ENCODE measurements at regions not wholly inside any gene's neighbourhood (a gene's known extent, or its start where the extent isn't known, plus 50 kb on each side); places are given as distances from the start of the nearest gene placed in this dataset.

DNA sequence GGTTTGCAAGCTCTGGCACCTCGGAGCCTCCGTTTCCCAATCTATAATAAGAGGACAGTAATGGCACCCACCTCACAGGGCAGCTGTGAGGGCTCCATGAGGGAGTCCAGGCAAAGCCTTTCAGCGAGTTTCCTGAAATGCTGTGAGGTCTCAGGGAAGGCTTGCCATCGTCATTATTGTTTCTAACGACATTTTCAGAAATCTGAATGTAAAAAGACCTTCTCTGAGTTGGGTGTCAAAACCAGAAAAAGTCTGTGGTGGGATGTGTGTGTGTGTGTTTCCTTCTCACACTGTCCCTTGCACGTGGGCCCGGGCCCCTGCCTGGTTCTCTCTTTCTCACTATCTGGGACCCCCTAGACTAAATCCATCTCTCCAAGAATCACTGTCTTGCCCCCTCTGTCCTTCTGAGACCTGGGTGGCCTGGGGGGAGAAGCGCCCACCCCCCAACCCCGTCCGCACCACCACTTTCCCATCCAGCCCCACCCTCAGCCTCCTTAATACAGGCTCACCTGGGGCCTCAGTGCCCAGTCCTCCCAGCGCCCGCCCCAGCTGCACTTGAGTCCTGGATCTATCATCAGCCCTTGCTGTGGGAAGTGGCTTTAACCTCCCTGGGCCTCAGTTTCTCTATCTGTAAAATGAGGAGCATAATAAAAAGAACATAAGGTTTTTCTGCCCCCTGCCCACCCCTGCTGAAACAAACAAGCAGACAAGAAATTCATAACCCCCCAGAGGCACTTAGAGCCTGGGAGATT, 180.3 kb downstream of the C9orf50 start:
- Histone ChIP-seq H3K4me1 (peaks cover 15 to 37% (median 27%) of the 10 kb centered on the region in 4 donors), H3K4me3 (no peak overlapping the region), H3K27ac (replicated peaks in 1 of 4) (no peak overlapping the region), H3K27me3 (no peaks in the 10 kb centered on the region), H3K36me3 (no peaks in the 10 kb centered on the region), H3K9me3 (no peaks in the 10 kb centered on the region)
- 78% methylated on average over 12 of the region's 12 CpGs for WGBS
- DNase-seq (ENCODE audit: extremely low spot score), result no peak
- no peak for TF ChIP-seq EP300 (IDR thresholded peaks at IDR 0.05)
- no peak for TF ChIP-seq CTCF (IDR thresholded peaks at IDR 0.05)
- TF ChIP-seq POLR2AphosphoS5 (IDR thresholded peaks at IDR 0.05), result no peak
- TF ChIP-seq POLR2A (IDR thresholded peaks at IDR 0.05; ENCODE audit: low read depth), result no peak
- intact Hi-C loops (cut with DNase I), result no loop called here

DNA sequence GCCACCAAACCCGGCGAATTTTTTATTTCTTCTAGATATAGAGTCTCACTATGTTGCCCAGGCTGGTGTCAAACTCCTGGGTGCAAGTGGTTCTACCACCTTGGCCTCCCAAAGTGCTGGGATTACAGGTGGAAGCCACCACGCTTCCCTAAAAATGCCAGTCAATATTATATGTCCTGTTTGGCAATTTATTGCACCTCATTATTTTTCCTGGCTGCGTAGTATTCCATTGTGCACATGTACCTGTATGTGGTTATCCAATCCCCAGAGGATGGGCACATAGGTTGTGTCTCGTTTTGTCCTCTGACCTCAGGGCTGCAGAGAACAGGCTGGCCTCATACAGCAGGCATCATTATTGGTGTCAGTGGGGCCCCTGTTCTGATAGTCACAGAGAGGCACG, 181.7 kb downstream of the C9orf50 start:
- 79% methylated on average over 6 of the region's 6 CpGs for WGBS
- no peak overlapping the region for H3K4me3 ChIP-seq
- no peak for DNase-seq (ENCODE audit: extremely low spot score)
- H3K4me1 ChIP-seq, result peaks cover 15 to 41% (median 30%) of the 10 kb centered on the region in 4 donors
- TF ChIP-seq EP300 (IDR thresholded peaks at IDR 0.05) (no peak), CTCF (IDR thresholded peaks at IDR 0.05) (no peak), POLR2A (IDR thresholded peaks at IDR 0.05; ENCODE audit: low read depth) (no peak), POLR2AphosphoS5 (IDR thresholded peaks at IDR 0.05) (no peak)
- no peaks in the 10 kb centered on the region for H3K9me3 ChIP-seq
- H3K36me3 ChIP-seq, result no peaks in the 10 kb centered on the region
- intact Hi-C loops (cut with DNase I), result no loop called here
- H3K27ac ChIP-seq (replicated peaks in 1 of 4), result no peak overlapping the region
- H3K27me3 ChIP-seq, result no peaks in the 10 kb centered on the region

DNA sequence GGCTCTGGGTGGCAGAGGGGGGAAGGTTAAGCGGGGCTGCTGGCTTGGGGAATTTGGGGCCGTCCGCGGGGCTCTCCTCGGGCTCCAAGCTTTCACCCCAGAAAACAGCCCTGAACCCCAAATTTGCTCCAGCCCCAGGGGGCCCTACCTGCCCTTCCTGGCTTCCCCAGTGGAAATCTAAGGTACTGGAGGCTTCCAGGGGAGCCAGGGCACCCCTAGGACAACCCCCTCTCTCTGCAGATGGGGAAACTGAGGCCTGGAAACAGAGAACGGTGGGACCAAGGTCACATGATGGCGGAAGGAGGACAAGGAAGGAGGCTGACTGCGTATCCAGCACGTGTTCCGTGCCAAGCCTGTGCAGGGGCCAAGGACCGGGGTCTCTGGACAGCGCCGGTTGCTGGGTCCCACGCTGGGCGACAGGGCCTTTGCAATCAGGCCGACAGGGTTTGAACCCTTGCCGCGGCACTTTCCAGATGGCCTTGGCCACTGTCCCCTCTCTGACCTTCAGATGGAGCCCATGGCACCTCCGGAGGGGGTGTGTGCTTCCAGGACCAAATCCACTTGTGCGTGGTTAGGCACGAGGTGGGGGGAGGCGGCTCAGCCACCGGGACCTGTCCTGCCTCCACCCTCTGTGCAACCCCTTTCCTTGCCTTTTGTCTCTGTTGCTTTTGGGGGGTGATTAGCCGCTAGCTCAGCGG, 183.1 kb downstream of the C9orf50 start:
- Histone ChIP-seq H3K4me1 (peaks cover 15 to 36% (median 25%) of the 10 kb centered on the region in 4 donors), H3K9me3 (no peaks in the 10 kb centered on the region), H3K27ac (replicated peaks in 1 of 4) (peak overlapping the region; percentile 65 to 77 (median 74)), H3K36me3 (no peaks in the 10 kb centered on the region), H3K4me3 (peak overlapping the region; percentile 62 to 73 (median 64)), H3K27me3 (no peaks in the 10 kb centered on the region)
- 25% methylated on average over 20 of the region's 25 CpGs for WGBS
- no peak for TF ChIP-seq POLR2A (IDR thresholded peaks at IDR 0.05; ENCODE audit: low read depth)
- TF ChIP-seq EP300 (IDR thresholded peaks at IDR 0.05), result no peak
- TF ChIP-seq POLR2AphosphoS5 (IDR thresholded peaks at IDR 0.05), result peak in 1 of 2 donors; percentile 3
- TF ChIP-seq CTCF (IDR thresholded peaks at IDR 0.05), result peak in 1 of 3 experiments; percentile 2
- DNase-seq (ENCODE audit: extremely low spot score), result no peak
- intact Hi-C loops (cut with DNase I), result no loop called here

DNA sequence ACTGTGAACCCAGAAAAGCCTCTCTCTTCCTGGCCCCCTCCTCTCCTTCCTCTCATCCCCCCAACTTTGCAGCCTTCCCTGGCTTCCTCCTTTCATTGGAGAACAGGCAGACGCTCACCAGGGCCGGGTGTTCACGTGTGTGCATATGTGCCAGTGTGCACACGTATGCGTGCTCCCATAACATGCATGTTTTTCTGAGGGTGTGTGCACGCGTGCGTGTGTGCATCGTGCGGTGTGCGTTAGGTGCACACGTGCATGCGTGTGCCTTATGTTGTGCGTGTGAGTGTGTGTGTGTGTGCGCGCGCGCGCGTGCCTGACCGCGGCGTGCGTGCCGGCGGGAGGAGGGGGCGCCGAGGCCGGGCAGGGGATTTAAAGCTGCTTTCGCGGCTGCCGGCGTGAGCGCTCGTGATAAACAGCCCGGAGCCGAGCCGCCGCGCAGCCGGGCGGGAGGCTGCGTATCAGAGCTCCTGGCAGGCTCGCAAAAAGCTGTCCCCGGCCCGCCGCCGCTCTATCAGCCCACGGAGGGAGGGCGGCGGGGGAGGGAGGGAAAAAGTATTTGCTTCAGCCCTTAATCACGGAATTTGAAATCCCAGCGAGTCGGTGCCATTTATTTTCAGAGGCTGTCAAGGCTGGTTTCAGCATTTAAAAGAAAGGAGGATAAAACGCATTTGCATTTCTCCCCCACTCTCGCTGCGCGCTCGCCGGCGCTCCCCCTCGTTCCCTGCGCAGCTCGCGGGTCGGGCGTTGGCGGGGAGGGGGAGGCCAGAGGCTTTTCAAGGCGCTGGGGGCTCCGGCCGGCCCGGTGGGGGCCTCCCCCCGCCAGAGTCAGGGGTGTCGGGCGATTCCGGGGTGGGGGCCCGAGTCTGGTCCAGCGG, 183.9 kb downstream of the C9orf50 start:
- Histone ChIP-seq H3K4me1 (peaks cover 15 to 35% (median 25%) of the 10 kb centered on the region in 4 donors), H3K27me3 (no peaks in the 10 kb centered on the region), H3K4me3 (peak overlapping the region; percentile 62 to 73 (median 64)), H3K9me3 (no peaks in the 10 kb centered on the region), H3K36me3 (no peaks in the 10 kb centered on the region), H3K27ac (replicated peaks in 1 of 4) (peak overlapping the region; percentile 65 to 77 (median 74))
- WGBS, result 4% methylated on average over 62 of the region's 78 CpGs
- TF ChIP-seq POLR2A (IDR thresholded peaks at IDR 0.05; ENCODE audit: low read depth), result no peak
- peak; percentile 30 to 34 for TF ChIP-seq POLR2AphosphoS5 (IDR thresholded peaks at IDR 0.05)
- intact Hi-C loops (cut with DNase I), result no loop called here
- no peak for DNase-seq (ENCODE audit: extremely low spot score)

All from esophagus muscularis mucosa (tissue), 4 donors.